ENCODE measurements at regions not wholly inside any gene's neighbourhood (a gene's known extent, or its start where the extent isn't known, plus 50 kb on each side); places are given as distances from the start of the nearest gene placed in this dataset.

- TF ChIP-seq ZFX (IDR thresholded peaks at IDR 0.05) (no peak), CTCF (conservative IDR thresholded peaks at IDR 0.05) (no peak)
- no peak overlapping the region for H3K27ac ChIP-seq
These were observed 269.4 kb downstream of the TCF7L2 start for GRCh38 chr10:113219446-113219845.

- TF ChIP-seq ZFX (IDR thresholded peaks at IDR 0.05) = no peak
- TF ChIP-seq CTCF (conservative IDR thresholded peaks at IDR 0.05) = no peak
These were observed 271.7 kb downstream of the TCF7L2 start for GRCh38 chr10:113221756-113222168.

GRCh38 chr10:113222207-113222606 lies 272.2 kb downstream of the TCF7L2 start:
- no peak for TF ChIP-seq CTCF (conservative IDR thresholded peaks at IDR 0.05)
- no peak for TF ChIP-seq ZFX (IDR thresholded peaks at IDR 0.05)
- no peak overlapping the region for H3K27ac ChIP-seq

More at GRCh38 chr10:113221756-113222168, 271.7 kb downstream of the TCF7L2 start:
- H3K27ac ChIP-seq = no peak overlapping the region

- no peak for TF ChIP-seq ZFX (IDR thresholded peaks at IDR 0.05)
- TF ChIP-seq CTCF (conservative IDR thresholded peaks at IDR 0.05) = no peak
- no peak overlapping the region for H3K27ac ChIP-seq
These were observed 275.3 kb downstream of the TCF7L2 start for GRCh38 chr10:113225364-113225763.

GRCh38 chr10:113225903-113226302 lies 275.9 kb downstream of the TCF7L2 start:
- TF ChIP-seq CTCF (conservative IDR thresholded peaks at IDR 0.05) = no peak
- no peak for TF ChIP-seq ZFX (IDR thresholded peaks at IDR 0.05)
- H3K27ac ChIP-seq = no peak overlapping the region

GRCh38 chr10:113226399-113226798 lies 276.4 kb downstream of the TCF7L2 start:
- no peak for TF ChIP-seq CTCF (conservative IDR thresholded peaks at IDR 0.05)
- no peak for TF ChIP-seq ZFX (IDR thresholded peaks at IDR 0.05)
- H3K27ac ChIP-seq = no peak overlapping the region

- TF ChIP-seq CTCF (conservative IDR thresholded peaks at IDR 0.05) (no peak), ZFX (IDR thresholded peaks at IDR 0.05) (no peak)
- H3K27ac ChIP-seq = no peak overlapping the region
These were observed 276.9 kb downstream of the TCF7L2 start for GRCh38 chr10:113226831-113227445.

Data from C4-2B (cell line).